ENCODE measurements at regions not wholly inside any gene's neighbourhood (a gene's known extent, or its start where the extent isn't known, plus 50 kb on each side); places are given as distances from the start of the nearest gene placed in this dataset.
"Not testable (repeated sequence)": the region's sequence is repeated elsewhere in the genome, so short reads cannot be mapped to it uniquely, and the experiment has no call there.

GRCh38 chr5:108602830-108603229 is 144.9 kb upstream of the FER start:
- DNase-seq (ENCODE audit: insufficient read length, low spot score) = no peak
- FAIRE-seq = no peak

DNA sequence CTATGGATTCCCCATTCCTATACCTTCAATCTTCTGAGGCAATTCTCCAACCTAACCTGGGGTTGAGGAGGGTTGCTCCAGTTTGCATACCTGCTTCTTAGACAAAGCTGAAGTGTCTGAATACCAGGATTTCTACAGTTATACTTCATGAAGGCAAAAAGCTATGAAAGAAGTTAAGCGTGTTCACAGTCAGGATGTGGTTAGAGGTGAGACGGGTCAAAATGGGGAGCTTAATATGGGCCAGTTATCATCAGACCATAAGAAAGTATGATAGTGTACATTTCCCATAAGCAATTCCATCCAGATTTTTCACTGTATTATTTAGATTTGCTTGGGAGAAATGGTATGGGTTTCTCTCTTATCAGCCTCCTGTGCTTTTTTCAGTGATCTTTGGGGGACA is 156.9 kb upstream of the FER start:
- no peak for DNase-seq (ENCODE audit: insufficient read length, low spot score)
- FAIRE-seq = no peak

- DNase-seq (ENCODE audit: insufficient read length, low spot score) = no peak
- no peak for FAIRE-seq
These were observed 159.4 kb upstream of the FER start for GRCh38 chr5:108588323-108588722.

GRCh38 chr5:108587821-108588220 is 159.9 kb upstream of the FER start:
- DNase-seq (ENCODE audit: insufficient read length, low spot score) = no peak
- FAIRE-seq = no peak

DNA sequence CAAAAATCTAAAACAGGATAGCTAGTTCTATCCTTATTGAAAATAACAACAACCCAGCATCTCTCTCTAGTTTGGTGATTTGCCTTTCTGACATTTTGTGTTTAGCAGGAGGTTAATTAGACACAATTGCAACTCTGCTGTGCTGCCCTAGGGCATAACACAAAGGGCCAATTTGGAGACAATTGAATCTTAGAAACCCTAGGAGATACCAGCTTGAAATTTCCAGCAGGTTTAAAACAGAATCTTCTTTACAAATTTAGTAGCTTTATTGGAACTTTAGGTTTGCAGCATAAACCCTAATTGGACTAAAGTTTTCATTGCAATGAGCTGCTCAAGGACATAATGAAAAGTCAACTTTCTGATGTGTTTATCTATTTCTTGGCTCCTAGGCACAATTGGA is 166.7 kb upstream of the FER start:
- DNase-seq (ENCODE audit: insufficient read length, low spot score) (no peak), FAIRE-seq (no peak)

GRCh38 chr5:108579236-108579635 is 168.5 kb upstream of the FER start:
- DNase-seq (ENCODE audit: insufficient read length, low spot score) (no peak), FAIRE-seq (no peak)

- no peak for DNase-seq (ENCODE audit: insufficient read length, low spot score)
- no peak for FAIRE-seq
These were observed 168.9 kb upstream of the FER start for GRCh38 chr5:108578791-108579190.

- DNase-seq (ENCODE audit: insufficient read length, low spot score) (no peak), FAIRE-seq (no peak)
These were observed 180.3 kb upstream of the FER start for GRCh38 chr5:108567429-108567828.

DNA sequence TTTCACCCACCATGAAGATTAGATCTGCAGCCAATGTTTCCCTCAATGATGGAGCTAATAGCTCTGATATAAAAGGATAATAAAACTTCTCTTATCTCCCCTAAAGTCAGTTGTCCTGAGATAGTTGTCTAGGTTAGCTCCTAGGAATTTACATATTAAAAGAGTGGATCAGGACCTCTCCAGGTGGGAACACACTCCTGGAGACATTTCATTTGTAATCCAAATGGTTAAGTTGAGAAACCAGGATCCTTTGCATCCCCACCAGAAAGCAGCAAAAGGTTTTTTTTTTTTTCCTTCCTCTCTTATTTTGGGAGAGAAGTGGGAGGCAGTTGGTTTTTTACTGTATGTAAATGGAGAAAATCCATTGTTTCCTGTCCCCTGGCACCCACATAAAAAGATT is 182.5 kb upstream of the FBXL17 start:
- FAIRE-seq (no peak), DNase-seq (ENCODE audit: insufficient read length, low spot score) (no peak)

- FAIRE-seq (no peak), DNase-seq (ENCODE audit: insufficient read length, low spot score) (no peak)
These were observed 180.2 kb upstream of the FBXL17 start for GRCh38 chr5:108562205-108562454.

GRCh38 chr5:108561416-108562204 is 179.7 kb upstream of the FBXL17 start:
- FAIRE-seq (no peak), DNase-seq (ENCODE audit: insufficient read length, low spot score) (no peak)

DNA sequence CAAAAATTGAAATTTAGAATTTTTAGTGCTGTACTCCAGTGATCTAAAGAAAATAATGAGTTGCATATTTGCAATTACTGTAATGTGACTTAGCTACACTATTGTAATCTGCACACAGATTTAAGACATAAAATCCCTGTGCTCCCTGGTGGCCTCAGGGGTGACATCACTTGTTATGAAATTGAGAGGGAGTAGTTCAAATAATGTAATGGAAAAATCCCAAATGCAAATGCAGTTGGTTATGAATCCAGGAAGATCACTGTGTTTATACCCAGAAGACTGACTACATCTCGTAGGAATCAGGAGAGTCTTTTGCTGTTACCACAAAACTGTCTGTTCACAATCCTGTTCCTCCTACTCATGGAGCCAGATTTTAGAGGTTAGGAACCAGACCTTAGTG is 178.7 kb upstream of the FBXL17 start:
- DNase-seq (ENCODE audit: insufficient read length, low spot score) = no peak
- FAIRE-seq = no peak

DNA sequence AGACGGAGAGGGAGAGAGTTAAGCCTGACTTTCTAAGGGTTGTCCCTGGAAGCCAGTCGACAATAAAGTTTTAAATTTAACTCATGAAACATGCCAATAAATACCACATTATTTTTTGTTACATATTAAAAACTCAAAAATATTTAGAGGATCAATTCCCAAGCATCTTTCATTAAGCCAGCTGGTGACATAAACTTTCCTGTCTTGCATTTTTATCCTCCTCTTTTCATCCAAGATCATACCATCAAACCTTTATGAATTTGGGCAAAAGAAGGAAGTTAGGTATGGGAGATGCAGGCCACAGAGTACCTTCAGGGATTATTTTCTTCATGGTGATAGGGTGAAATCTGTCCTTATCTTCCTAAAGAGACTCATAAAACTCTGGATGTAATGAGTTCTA is 178.3 kb upstream of the FBXL17 start:
- FAIRE-seq (no peak), DNase-seq (ENCODE audit: insufficient read length, low spot score) (no peak)

DNA sequence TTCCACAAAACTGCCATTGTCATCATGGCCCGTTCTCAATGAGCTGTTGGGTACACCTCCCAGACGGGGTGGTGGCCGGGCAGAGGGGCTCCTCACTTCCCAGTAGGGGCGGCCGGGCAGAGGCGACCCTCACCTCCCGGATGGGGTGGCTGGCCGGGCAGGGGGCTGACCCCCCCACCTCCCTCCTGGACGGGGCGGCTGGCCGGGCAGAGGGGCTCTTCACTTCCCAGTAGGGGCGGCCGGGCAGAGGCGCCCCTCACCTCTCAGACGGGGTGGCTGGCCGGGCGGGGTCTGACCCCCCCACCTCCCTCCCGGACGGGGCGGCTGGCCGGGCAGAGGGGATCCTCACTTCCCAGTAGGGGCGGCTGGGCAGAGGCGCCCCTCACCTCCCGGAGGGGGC is 176.9 kb upstream of the FBXL17 start:
- not testable (repeated sequence) for FAIRE-seq; DNase-seq (ENCODE audit: insufficient read length, low spot score)

DNA sequence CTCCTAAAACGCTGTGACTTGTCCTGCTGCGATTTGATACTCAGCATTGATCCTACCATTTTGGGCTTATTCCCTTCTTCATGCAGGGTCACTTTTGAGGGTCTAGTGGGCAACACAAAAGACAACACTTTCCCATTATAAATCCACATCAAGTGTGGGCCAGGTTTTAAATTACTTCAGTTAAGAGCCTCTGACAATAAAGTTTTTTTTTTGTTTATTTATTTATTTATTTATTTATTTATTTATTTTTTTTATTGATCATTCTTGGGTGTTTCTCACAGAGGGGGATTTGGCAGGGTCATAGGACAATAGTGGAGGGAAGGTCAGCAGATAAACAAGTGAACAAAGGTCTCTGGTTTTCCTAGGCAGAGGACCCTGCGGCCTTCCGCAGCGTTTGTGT is 176.2 kb upstream of the FBXL17 start:
- not testable (repeated sequence) for FAIRE-seq; DNase-seq (ENCODE audit: insufficient read length, low spot score)

- no peak for FAIRE-seq
- no peak for DNase-seq (ENCODE audit: insufficient read length, low spot score)
These were observed 175.8 kb upstream of the FBXL17 start for GRCh38 chr5:108557686-108558085.

DNA sequence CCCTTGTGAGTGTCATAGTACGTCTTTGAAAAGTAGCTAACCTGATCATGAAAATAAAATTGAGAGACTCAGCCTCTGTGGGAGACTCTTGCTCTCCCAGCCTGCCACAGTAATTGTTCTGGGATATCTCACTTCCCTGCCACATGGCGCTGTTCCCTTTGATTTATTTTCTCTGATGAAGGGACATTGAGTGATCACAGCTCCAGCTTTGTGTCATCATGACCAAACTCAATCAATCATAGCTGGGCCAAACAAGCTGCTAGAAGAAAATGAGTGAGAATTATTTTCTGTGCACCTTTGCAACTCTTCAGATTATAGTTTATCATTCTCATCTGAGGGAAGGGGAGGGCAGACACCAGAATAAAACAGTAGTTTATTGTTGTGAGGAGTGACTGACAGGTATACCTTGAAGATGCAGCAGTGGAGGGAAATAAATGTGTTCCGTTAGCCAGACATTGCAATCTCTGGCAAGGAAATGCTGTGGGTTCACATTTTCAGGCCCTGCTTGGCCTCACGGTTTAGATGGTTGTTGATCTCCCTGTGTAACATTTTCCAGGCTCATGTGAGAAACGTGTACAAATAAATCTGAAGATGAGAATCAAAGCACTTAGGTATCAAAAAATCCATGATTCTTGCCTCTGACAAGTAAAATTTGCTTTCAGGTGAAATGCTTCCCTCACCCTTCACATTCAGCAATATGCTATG is 174.7 kb upstream of the FBXL17 start:
- DNase-seq (ENCODE audit: insufficient read length, low spot score) (no peak), FAIRE-seq (no peak)

DNA sequence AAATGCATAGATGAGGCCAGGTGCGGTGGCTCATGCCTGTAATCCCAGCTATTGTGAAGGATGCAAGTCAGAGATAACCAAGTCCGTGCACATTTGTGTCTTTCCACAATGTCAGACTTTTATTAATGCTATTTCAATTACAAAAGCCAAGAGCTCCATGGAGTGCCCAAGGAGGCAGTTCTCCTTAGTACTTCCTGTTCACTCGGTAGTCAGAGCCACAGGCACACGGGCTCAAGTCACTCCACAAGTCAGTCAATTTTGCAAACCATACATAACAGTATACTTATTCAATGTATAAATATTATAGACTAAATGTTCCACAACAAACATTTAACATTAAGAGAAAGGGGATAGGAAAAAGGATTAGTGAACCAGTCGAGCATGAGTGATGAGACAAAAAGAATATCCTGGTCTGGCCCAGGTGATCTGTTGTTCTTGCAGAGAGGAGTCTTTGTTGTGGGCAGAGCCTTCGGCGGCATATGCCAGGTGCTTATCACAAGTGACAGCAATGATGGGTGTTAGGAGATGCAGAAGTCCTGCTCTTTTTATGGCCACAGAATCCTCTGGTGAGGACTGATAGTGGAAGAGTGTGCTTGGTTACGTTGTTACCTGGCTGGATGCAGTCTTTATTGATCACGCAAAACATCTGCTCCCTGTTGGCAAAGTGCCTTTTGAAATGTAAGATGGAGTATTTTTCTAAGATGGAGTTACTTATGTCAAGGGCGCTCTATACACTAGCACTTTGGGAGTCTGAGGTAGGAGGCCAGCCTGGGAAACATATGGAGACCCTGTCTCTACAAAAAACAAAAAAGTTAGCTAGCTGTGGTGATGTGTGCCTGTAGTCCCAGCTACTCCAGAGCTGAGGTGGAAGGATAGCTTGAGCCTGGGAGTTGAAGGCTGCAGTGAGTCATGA is 167.0 kb upstream of the FBXL17 start:
- no peak for FAIRE-seq
- no peak for DNase-seq (ENCODE audit: insufficient read length, low spot score)

GRCh38 chr5:108546939-108547338 is 165.0 kb upstream of the FBXL17 start:
- FAIRE-seq = no peak
- DNase-seq (ENCODE audit: insufficient read length, low spot score) = no peak

- no peak for DNase-seq (ENCODE audit: insufficient read length, low spot score)
- FAIRE-seq = no peak
These were observed 163.4 kb upstream of the FBXL17 start for GRCh38 chr5:108545301-108545700.

GRCh38 chr5:108543486-108543885 is 161.6 kb upstream of the FBXL17 start:
- no peak for DNase-seq (ENCODE audit: insufficient read length, low spot score)
- no peak for FAIRE-seq

- DNase-seq (ENCODE audit: insufficient read length, low spot score) (no peak), FAIRE-seq (no peak)
These were observed 159.9 kb upstream of the FBXL17 start for GRCh38 chr5:108541836-108542235.

All from HTR-8/SVneo (cell line).